ENCODE measurements at regions not wholly inside any gene's neighbourhood (a gene's known extent, or its start where the extent isn't known, plus 50 kb on each side); places are given as distances from the start of the nearest gene placed in this dataset.

GRCh38 chr1:30444401-30444800, 279.0 kb downstream of the MATN1 start:
- no peak for TF ChIP-seq CTCF (IDR thresholded peaks at IDR 0.05)
- TF ChIP-seq POLR2A (IDR thresholded peaks at IDR 0.05): no peak
- TF ChIP-seq EP300 (IDR thresholded peaks at IDR 0.05): no peak
